HepG2 (cell line): ENCODE measurements at regions not wholly inside any gene's neighbourhood (a gene's known extent, or its start where the extent isn't known, plus 50 kb on each side); places are given as distances from the start of the nearest gene placed in this dataset.

Source experiments
- ETV6 ChIP-seq: sonication (generic); formaldehyde crosslinking; conservative IDR thresholded peaks from 2 replicates; pipeline ENCODE4 v1.4.0; 2020; ENCODE audit warnings: missing genetic modification reagents
- HMG20A ChIP-seq: IDR thresholded peaks from 2 replicates; pipeline ENCODE4 v1.6.1; 2016; ENCODE audit warnings: borderline replicate concordance
- RBM22 ChIP-seq: fragments of 200-400 bp; formaldehyde crosslinking; optimal IDR thresholded peaks from 2 replicates; pipeline ENCODE3; 2017; ENCODE audit warnings: mild to moderate bottlenecking, low read length, moderate library complexity
- SOX6 ChIP-seq, 2 experiments: fragments of 450-650 bp in 1 of 2; sonication (generic) in 1 of 2; formaldehyde crosslinking in 1 of 2; IDR thresholded peaks; 2 replicates each; pipeline versions ENCODE4 v1.4.0 to v1.6.1; 2017 to 2020; ENCODE audit warnings: antibody characterized with exemption in 1 of 2, mild to moderate bottlenecking in 1 of 2, missing genetic modification reagents in 1 of 2
- TARDBP ChIP-seq: sonication (generic); formaldehyde crosslinking; IDR thresholded peaks from 2 replicates; pipeline ENCODE4 v1.8.0; 2022; ENCODE audit warnings: mild to moderate bottlenecking, missing genetic modification reagents
- TBL1XR1 ChIP-seq: fragments of 150-350 bp; IDR thresholded peaks from 2 replicates; pipeline ENCODE4 v1.6.1; 2014; ENCODE audit warnings: borderline replicate concordance, low read length; ENCODE audit not compliant: partially characterized antibody
- XBP1 ChIP-seq: sonication (generic); formaldehyde crosslinking; IDR thresholded peaks from 2 replicates; pipeline ENCODE4 v1.5.0; 2020; ENCODE audit warnings: missing genetic modification reagents
- ZNF432 ChIP-seq: sonication (generic); formaldehyde crosslinking; IDR thresholded peaks from 2 replicates; pipeline ENCODE4 v1.5.0; 2020; ENCODE audit warnings: missing genetic modification reagents, mild to moderate bottlenecking, borderline replicate concordance
- ZNF652 ChIP-seq: IDR thresholded peaks from 2 replicates; pipeline ENCODE4 v1.6.1; 2016; ENCODE audit warnings: low read depth, borderline replicate concordance
- ZNF747 ChIP-seq: sonication (generic); formaldehyde crosslinking; IDR thresholded peaks from 2 replicates; pipeline ENCODE4 v1.8.1; 2023; ENCODE audit warnings: missing genetic modification reagents, mild to moderate bottlenecking, borderline replicate concordance
- ZNF773 ChIP-seq: sonication (generic); formaldehyde crosslinking; IDR thresholded peaks from 2 replicates; pipeline ENCODE4 v1.4.0; 2020; ENCODE audit warnings: missing genetic modification reagents, borderline replicate concordance
- ZNF792 ChIP-seq: IDR thresholded peaks from 2 replicates; pipeline ENCODE4 v1.6.1; 2016
- TF ChIP-seq, protein P1 (sequence below): sonication (generic); formaldehyde crosslinking; IDR thresholded peaks from 2 replicates; pipeline ENCODE4 v1.8.0; 2023; ENCODE audit warnings: mild to moderate bottlenecking, missing genetic modification reagents
- TF ChIP-seq, protein P2 (sequence below), 2 experiments: fragments of 450-650 bp in 1 of 2; sonication (generic) in 1 of 2; formaldehyde crosslinking; IDR thresholded peaks; 2 replicates each; pipeline versions ENCODE4 v1.5.0 to v1.8.0; 2020 to 2022; ENCODE audit warnings: mild to moderate bottlenecking in 1 of 2, missing genetic modification reagents in 1 of 2

DNA sequence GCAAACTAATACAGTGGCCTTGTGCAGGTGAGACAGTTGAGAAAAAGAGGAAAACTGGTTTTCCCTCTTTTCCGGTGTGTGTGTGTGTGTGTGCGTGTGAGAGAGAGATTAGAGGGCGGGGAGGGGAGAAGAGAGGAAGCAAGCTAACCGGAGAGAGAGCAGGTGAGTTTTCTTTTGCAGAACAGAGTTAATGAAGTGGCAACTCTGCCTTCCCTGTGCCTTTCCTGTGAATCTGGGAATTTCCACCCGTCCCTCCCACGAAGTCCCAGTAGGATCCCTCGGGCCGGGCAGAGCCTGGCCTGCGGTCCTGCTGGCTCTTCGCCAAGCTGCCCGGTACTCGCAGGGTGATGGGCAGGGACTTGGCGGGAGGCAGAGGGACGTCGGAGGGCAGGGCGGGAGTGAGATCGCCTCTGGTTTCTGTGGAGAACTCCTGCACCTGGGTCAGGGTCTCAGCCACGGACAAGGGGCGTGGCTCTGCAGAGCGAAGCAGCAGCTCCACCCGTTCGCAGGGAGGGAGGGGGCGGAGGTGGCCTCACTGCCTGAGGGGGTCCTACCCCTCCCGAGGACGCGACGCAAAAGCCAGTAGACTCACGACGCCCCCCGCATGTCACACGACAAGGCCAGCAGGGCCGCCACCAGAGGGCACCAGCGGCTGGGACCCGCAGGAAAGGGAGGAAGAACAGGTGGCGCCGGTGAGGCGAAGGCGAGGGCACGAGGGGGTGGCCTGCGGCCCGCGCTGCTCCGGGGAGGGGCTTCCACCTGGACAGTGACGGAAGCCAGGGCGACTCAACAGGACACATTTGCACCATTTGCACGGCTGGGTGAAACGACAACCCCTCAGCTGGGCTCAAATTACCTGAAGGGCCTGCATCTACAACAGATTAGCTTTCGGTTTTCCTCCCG lies 51.2 kb upstream of the RNF182 start (continued):
- TF ChIP-seq, protein P1, sequence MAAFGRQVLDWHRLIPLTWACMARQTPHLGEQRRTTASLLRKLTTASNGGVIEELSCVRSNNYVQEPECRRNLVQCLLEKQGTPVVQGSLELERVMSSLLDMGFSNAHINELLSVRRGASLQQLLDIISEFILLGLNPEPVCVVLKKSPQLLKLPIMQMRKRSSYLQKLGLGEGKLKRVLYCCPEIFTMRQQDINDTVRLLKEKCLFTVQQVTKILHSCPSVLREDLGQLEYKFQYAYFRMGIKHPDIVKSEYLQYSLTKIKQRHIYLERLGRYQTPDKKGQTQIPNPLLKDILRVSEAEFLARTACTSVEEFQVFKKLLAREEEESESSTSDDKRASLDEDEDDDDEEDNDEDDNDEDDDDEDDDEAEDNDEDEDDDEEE (CRISPR knock-in tag), result peak; percentile 89
- TF ChIP-seq SOX6 (IDR thresholded peaks at IDR 0.05) (no peak), SOX6 (CRISPR knock-in tag; IDR thresholded peaks at IDR 0.05) (peak; percentile 72), ZNF747 (CRISPR knock-in tag) (peak; percentile 85; the same call in 1 of the 2 replicates), ZNF773 (peak; percentile 98), ETV6 (CRISPR knock-in tag) (peak; percentile 79; the same call in 1 of the 2 replicates), HMG20A (0 out of 2 replicates have a peak, but pooled peaks have one; percentile 15), ZNF792 (CRISPR knock-in tag) (peak; percentile 93), TARDBP (CRISPR knock-in tag) (peak; percentile 88), XBP1 (CRISPR knock-in tag) (peak; percentile 90), TBL1XR1 (no peak), RBM22 (no peak), ZNF432 (CRISPR knock-in tag) (no peak), ZNF652 (no peak)
- TF ChIP-seq, protein P2, sequence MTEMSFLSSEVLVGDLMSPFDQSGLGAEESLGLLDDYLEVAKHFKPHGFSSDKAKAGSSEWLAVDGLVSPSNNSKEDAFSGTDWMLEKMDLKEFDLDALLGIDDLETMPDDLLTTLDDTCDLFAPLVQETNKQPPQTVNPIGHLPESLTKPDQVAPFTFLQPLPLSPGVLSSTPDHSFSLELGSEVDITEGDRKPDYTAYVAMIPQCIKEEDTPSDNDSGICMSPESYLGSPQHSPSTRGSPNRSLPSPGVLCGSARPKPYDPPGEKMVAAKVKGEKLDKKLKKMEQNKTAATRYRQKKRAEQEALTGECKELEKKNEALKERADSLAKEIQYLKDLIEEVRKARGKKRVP (CRISPR knock-in tag; IDR thresholded peaks at IDR 0.05), result peak in 1 of 2 experiments; percentile 58; a peak in 1 of 4 replicates
- TF ChIP-seq, all 625 proteins: peak for 419
